HepG2 (cell line): ENCODE measurements at regions not wholly inside any gene's neighbourhood (a gene's known extent, or its start where the extent isn't known, plus 50 kb on each side); places are given as distances from the start of the nearest gene placed in this dataset.

Experiments
- ATAC-seq: fragments of 200-7000 bp; cut with Tn5 transposase; 3 replicates; pipeline ENCODE4 v1.9.1; 2020; ENCODE audit warnings: mild to moderate bottlenecking, moderate library complexity
- BruUV-seq: library from RNA; stranded (reverse); fragments of 400-500 nt; replicated peaks from 2 replicates; lab custom pipeline; 2021; lab: Mats Ljungman, UMichigan
- CTCF ChIA-PET: fragments of 300-600 bp; formaldehyde crosslinking; extraction: SDS; loops from one replicate; lab custom pipeline; 2021; ENCODE audit warnings: low total read pairs, inconsistent platforms, low intra/inter-chr PET ratio; lab: Yijun Ruan, JAX
- POLR2A ChIA-PET: fragments of 350-600 bp; sonication (Branson Sonifier 250); formaldehyde crosslinking; loops from one replicate; lab custom pipeline; 2020; ENCODE audit warnings: antibody characterized with exemption, inconsistent platforms; lab: Yijun Ruan, JAX
- DNase-seq: peaks from one replicate; pipeline ENCODE4 v3.0.0-alpha.2; 2015; ENCODE audit warnings: low spot score
- FAIRE-seq: peaks from 3 replicates; lab custom pipeline; 2011; peaks lifted over from hg19 to GRCh38; lab: Jason Lieb, UNC
- H2AFZ ChIP-seq: one replicate; pipeline ENCODE4 v1.6.1; 2011; ENCODE audit warnings: low read length, inconsistent platforms
- H3K27ac ChIP-seq: fragments of 300-600 bp; 3 replicates; pipeline ENCODE4 v1.8.0; 2011; ENCODE audit warnings: mixed run types, mild to moderate bottlenecking, mixed read lengths, low read length, inconsistent platforms; ENCODE audit not compliant: insufficient read depth; ENCODE audit errors: extremely low read length
- H3K27me3 ChIP-seq, 2 experiments: fragments of 200-600 bp in 1 of 2; 2 replicates in 1 of 2; 3 replicates in 1 of 2; pipeline versions ENCODE4 v1.6.0 to v1.8.0; 2011; ENCODE audit warnings: low read length in 2 of 2, mild to moderate bottlenecking in 2 of 2, moderate library complexity in 2 of 2, inconsistent platforms in 1 of 2; ENCODE audit not compliant: insufficient read depth in 2 of 2, control insufficient read depth in 1 of 2
- H3K36me3 ChIP-seq, 2 experiments: fragments of 200-600 bp in 1 of 2; replicated peaks in 1 of 2; 2 replicates in 1 of 2; 3 replicates in 1 of 2; pipeline versions ENCODE4 v1.5.1 to v1.8.0; 2011; ENCODE audit warnings: low read length in 2 of 2, inconsistent platforms in 1 of 2; ENCODE audit not compliant: insufficient read depth in 2 of 2, control insufficient read depth in 1 of 2
- H3K4me1 ChIP-seq: 2 replicates; pipeline ENCODE4 v1.5.1; 2012; ENCODE audit warnings: low read length, inconsistent platforms; ENCODE audit not compliant: insufficient read depth
- H3K4me2 ChIP-seq: 2 replicates; pipeline ENCODE4 v1.6.0; 2011; ENCODE audit warnings: low read depth, low read length, inconsistent platforms
- H3K4me3 ChIP-seq, 3 experiments: fragments of 200-600 bp in 1 of 3; sonication (generic), shearing (Covaris generic) in 1 of 3; replicated peaks in 1 of 3; 2 replicates each; pipeline ENCODE4 v1.5.1; 2011 to 2016; ENCODE audit warnings: low read length in 3 of 3, inconsistent platforms in 2 of 3, low read depth in 2 of 3, mild to moderate bottlenecking in 2 of 3, control low read depth in 1 of 3, mixed read lengths in 1 of 3; ENCODE audit not compliant: insufficient read depth in 1 of 3
- H3K79me2 ChIP-seq: one replicate; pipeline ENCODE4 v1.6.1; 2011; ENCODE audit warnings: low read length, inconsistent platforms; ENCODE audit not compliant: insufficient read depth
- H3K9ac ChIP-seq: 2 replicates; pipeline ENCODE4 v1.6.0; 2011; ENCODE audit warnings: mild to moderate bottlenecking, low read depth, low read length, inconsistent platforms; ENCODE audit not compliant: insufficient read depth
- H3K9me3 ChIP-seq: 2 replicates; pipeline ENCODE4 v1.5.1; 2012; ENCODE audit warnings: mild to moderate bottlenecking, low read length
- H4K20me1 ChIP-seq: 2 replicates; pipeline ENCODE4 v1.6.0; 2011; ENCODE audit warnings: inconsistent platforms, mild to moderate bottlenecking, low read length, moderate library complexity; ENCODE audit not compliant: insufficient read depth
- ARNT ChIP-seq: fragments of 450-650 bp; IDR thresholded peaks from 2 replicates; pipeline ENCODE4 v1.6.1; 2017
- BCLAF1 ChIP-seq: fragments of 450-650 bp; IDR thresholded peaks from 2 replicates; pipeline ENCODE4 v1.6.1; 2017; ENCODE audit warnings: mild to moderate bottlenecking
- BRCA1 ChIP-seq: sonication (generic); formaldehyde crosslinking; IDR thresholded peaks from 2 replicates; pipeline ENCODE4 v1.4.0; 2020; ENCODE audit warnings: missing genetic modification reagents
- E2F5 ChIP-seq: sonication (generic); formaldehyde crosslinking; conservative IDR thresholded peaks from 2 replicates; pipeline ENCODE4 v1.4.0; 2020; ENCODE audit warnings: missing genetic modification reagents
- FOXM1 ChIP-seq: sonication (generic); formaldehyde crosslinking; IDR thresholded peaks from 2 replicates; pipeline ENCODE4 v1.5.0; 2020; ENCODE audit warnings: missing genetic modification reagents
- FOXP4 ChIP-seq: sonication (generic); formaldehyde crosslinking; IDR thresholded peaks from 2 replicates; pipeline ENCODE4 v1.4.0; 2020; ENCODE audit warnings: missing genetic modification reagents
- HIVEP1 ChIP-seq: sonication (generic); formaldehyde crosslinking; IDR thresholded peaks from 2 replicates; pipeline ENCODE4 v1.4.0; 2020; ENCODE audit warnings: mild to moderate bottlenecking, missing genetic modification reagents
- ZNF292 ChIP-seq: sonication (generic); formaldehyde crosslinking; IDR thresholded peaks from 2 replicates; pipeline ENCODE4 v1.8.1; 2022; ENCODE audit warnings: mild to moderate bottlenecking, low read depth, missing genetic modification reagents, borderline replicate concordance
- ZNF350 ChIP-seq: sonication (generic); formaldehyde crosslinking; IDR thresholded peaks from 2 replicates; pipeline ENCODE4 v1.4.0; 2020; ENCODE audit warnings: mild to moderate bottlenecking, low read depth, missing genetic modification reagents, borderline replicate concordance
- ZNF609 ChIP-seq: sonication (generic); formaldehyde crosslinking; IDR thresholded peaks from 2 replicates; pipeline ENCODE4 v1.4.0; 2020; ENCODE audit warnings: mild to moderate bottlenecking, missing genetic modification reagents, borderline replicate concordance
- ZNF614 ChIP-seq: IDR thresholded peaks from 2 replicates; pipeline ENCODE4 v1.6.1; 2018; ENCODE audit warnings: missing biosample characterization, missing genetic modification reagents, inconsistent platforms, borderline replicate concordance
- ZNF639 ChIP-seq: conservative IDR thresholded peaks from 2 replicates; pipeline ENCODE4 v1.6.1; 2018; ENCODE audit warnings: missing genetic modification reagents
- ZNF747 ChIP-seq: sonication (generic); formaldehyde crosslinking; IDR thresholded peaks from 2 replicates; pipeline ENCODE4 v1.8.1; 2023; ENCODE audit warnings: missing genetic modification reagents, mild to moderate bottlenecking, borderline replicate concordance
- WGBS: methylation state at CpG from one replicate; pipeline ENCODE4 v1.1.6; 2017; ENCODE audit warnings: low lambda C conversion rate; 5-methylcytosine and 5-hydroxymethylcytosine counted together
- in situ Hi-C: cut with HindIII; loops from 2 replicates; pipeline ENCODE4 v1.10.0; 2017; ENCODE audit warnings: low pct_unique_long_range_greater_than_20kb; ENCODE audit not compliant: extremely low pct_ligation_motif_present
- intact Hi-C: fragments of 100-400 bp; cut with micrococcal nuclease; formaldehyde crosslinking; loops from one replicate; pipeline ENCODE4 v1.10.0; 2022; ENCODE audit not compliant: unreplicated experiment

GRCh38 chr12:41802803-41803202 is 341.9 kb downstream of the GXYLT1 start:
- ChIA-PET POLR2A (no interaction called here), CTCF (no interaction called here)
- no peaks in the 10 kb centered on the region for H4K20me1 ChIP-seq
- H3K27ac ChIP-seq, result no peak overlapping the region
- no peak overlapping the region for H3K4me2 ChIP-seq
- no peak overlapping the region for H3K9ac ChIP-seq
- no peaks in the 10 kb centered on the region for H3K9me3 ChIP-seq
- no TSS peak for BruUV-seq
- no peak for ATAC-seq
- no peak for FAIRE-seq
- H3K79me2 ChIP-seq, result no peaks in the 10 kb centered on the region
- H3K27me3 ChIP-seq, result no peaks in the 10 kb centered on the region
- WGBS, result 8% methylated on average over 2 of the region's 2 CpGs
- no peak for DNase-seq
- no peak overlapping the region for H2AFZ ChIP-seq
- in situ Hi-C loops, result no loop called here
- no peaks in the 10 kb centered on the region for H3K4me1 ChIP-seq
- no peak overlapping the region for H3K4me3 ChIP-seq
- intact Hi-C loops, result no loop called here
- H3K36me3 ChIP-seq, result no peaks in the 10 kb centered on the region
- TF ChIP-seq ZNF639 (CRISPR knock-in tag), result no peak
- TF ChIP-seq ARNT, result no peak
- no peak for TF ChIP-seq FOXM1 (CRISPR knock-in tag)
- TF ChIP-seq ZNF350 (CRISPR knock-in tag), result no peak
- TF ChIP-seq BCLAF1, result no peak
- no peak for TF ChIP-seq HIVEP1 (CRISPR knock-in tag)
- no peak for TF ChIP-seq ZNF292
- TF ChIP-seq ZNF747 (CRISPR knock-in tag), result no peak
- no peak for TF ChIP-seq ZNF614 (CRISPR knock-in tag)
- no peak for TF ChIP-seq ZNF609
- TF ChIP-seq FOXP4 (CRISPR knock-in tag), result no peak
- TF ChIP-seq BRCA1 (CRISPR knock-in tag), result no peak
- TF ChIP-seq E2F5, result no peak
